ENCODE measurements at regions not wholly inside any gene's neighbourhood (a gene's known extent, or its start where the extent isn't known, plus 50 kb on each side); places are given as distances from the start of the nearest gene placed in this dataset.

- DNase-seq, result no peak
Measured at GRCh38 chr9:11002705-11003104, 389.9 kb upstream of the PTPRD start.

GRCh38 chr9:11003836-11004235, 391.0 kb upstream of the PTPRD start:
- DNase-seq, result no peak

GRCh38 chr9:11011696-11012095, 398.9 kb upstream of the PTPRD start:
- DNase-seq, result no peak

GRCh38 chr9:11016081-11016480, 403.3 kb upstream of the PTPRD start:
- DNase-seq, result no peak

DNA sequence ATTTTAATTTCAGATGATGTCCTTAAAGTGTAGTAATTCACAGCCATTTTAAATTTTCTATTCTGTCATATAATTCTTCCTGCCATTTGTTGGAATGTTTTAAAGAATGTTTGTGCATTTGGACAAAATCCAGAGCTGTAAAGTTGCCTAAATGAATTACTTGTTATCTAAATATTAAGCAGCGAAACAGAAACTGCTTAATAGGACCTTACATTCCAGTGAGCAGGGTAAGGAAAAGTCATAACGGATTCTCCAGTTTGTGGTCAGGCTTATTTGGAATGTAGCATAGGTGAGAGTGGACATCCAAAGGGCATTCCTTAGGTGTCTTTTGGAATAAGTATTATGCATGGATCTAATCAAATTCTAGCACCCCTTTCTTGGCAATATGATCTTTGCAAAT, 410.4 kb upstream of the PTPRD start:
- DNase-seq, result no peak

GRCh38 chr9:11025775-11026174, 413.0 kb upstream of the PTPRD start:
- DNase-seq, result no peak

DNA sequence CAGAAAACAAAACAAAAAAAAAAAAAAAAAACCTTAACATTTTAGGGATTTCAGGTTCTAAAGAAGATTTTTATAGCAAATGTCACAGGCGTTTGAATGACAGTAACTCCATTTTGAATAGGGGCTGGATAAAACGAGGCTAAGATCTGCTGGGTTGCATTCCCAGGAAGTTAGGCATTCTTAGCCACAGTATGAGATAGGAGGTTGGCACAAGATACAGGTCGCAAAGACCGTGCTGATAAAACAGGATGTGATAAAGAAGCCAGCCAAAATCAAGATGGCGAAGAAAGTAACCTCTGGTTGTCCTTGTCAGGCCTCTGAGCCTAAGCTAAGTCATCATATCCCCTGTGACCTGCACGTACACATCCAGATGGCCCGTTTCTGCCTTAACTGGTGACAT, 425.6 kb upstream of the PTPRD start:
- no peak for DNase-seq

DNA sequence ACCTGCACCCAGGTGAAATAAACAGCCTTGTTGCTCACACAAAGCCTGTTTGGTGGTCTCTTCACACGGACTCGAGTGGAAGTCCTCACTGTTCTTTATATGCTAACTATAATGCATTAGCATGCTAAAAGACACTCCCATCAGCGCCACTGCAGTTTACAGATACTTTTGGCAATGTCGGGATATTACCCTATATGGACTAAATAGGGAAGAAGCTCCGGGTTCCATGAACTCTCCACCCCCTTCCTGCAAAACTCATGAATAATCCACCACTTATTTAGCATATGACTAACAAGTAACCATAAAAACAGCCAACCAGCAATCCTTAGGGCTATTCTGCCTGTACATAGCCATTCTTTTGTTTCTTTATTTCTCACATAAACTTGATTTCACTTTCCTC, 426.2 kb upstream of the PTPRD start:
- DNase-seq, result no peak

- DNase-seq, result no peak
Measured at GRCh38 chr9:11045589-11045988, 432.8 kb upstream of the PTPRD start.

GRCh38 chr9:11063263-11063662, 450.5 kb upstream of the PTPRD start:
- no peak for DNase-seq

GRCh38 chr9:11064909-11065308, 452.1 kb upstream of the PTPRD start:
- DNase-seq, result no peak

DNA sequence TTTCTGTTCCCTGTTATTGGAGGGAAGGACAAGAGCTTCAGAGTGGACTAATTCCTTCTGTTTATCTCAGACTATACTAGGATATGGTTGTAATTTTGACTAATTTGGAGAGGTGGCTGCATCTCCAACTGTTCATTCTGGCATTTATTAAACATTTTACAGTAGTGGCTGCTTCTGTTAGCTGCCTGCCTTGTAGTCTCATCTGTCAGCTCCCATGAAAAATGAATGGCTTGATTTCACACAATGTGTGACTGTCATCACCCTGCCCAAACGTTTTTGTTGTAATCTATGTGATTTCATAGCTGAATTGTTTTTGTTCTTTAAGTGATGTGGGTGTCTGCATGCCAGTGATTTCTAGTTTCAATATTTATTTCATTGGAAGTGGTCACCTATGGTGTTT, 459.4 kb upstream of the PTPRD start:
- DNase-seq, result no peak

DNA sequence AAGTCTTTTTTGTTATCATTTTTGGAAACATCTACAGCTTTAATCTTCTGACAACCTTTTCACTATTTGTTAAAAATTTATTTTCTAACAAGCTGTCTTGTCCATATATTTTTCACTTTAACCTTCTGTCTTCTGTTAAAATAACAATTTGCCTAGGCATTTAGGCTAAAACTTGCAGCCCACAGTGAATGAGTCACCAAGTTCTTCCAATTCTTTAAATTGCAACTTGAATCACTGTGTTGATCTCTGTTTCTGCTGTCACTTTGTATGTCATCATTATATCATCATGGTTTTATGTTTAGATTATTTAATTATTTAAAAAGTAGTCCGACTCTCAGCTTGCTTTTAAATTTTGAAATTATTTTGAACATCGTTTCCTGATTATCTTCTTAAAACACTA, 473.8 kb upstream of the PTPRD start:
- DNase-seq, result no peak

GRCh38 chr9:11088821-11089374, 476.1 kb upstream of the PTPRD start:
- DNase-seq, result no peak

DNA sequence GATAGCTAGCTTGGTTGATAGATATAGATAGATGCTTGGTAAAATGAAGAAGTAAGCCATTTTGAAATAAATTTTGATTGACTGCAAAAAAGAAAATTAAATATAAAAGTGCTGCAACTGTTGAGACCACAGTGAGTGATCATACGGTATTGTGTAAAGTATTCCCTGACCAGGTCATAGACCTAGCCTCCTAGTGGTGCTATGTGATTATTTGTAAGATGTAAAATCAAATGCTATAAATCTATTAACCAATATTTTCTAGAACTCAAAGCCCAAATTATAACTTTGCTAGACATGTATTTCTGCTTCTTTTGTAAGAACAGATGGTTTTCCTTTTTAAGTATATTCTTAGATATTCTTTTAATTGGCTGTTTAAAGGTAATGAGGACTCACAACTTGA, 480.2 kb upstream of the PTPRD start:
- no peak for DNase-seq

- no peak for DNase-seq
Measured at GRCh38 chr9:11097020-11097419, 484.2 kb upstream of the PTPRD start.

- no peak for DNase-seq
Measured at GRCh38 chr9:11103525-11103924, 490.7 kb upstream of the PTPRD start.

DNA sequence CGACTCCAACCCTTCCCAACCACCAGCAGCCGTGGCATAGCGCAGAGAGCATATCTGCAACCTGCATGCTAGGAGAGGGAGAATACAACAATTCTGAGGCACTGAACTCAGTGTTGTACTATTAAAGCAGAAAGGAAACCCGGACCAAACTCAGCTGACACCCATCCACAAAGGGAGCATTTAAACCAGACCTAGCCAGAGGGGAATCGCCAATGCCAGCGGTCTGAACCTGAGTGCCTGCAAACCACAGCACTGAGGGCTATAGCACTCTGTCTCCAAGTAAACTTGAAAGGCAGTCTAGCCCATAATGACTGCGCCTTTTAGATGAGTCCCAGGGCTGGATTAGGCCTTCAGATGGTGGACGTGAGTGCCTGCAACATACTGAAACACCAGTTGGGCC, 494.4 kb upstream of the PTPRD start:
- DNase-seq, result no peak

GRCh38 chr9:11128156-11128555, 515.4 kb upstream of the PTPRD start:
- no peak for DNase-seq

DNA sequence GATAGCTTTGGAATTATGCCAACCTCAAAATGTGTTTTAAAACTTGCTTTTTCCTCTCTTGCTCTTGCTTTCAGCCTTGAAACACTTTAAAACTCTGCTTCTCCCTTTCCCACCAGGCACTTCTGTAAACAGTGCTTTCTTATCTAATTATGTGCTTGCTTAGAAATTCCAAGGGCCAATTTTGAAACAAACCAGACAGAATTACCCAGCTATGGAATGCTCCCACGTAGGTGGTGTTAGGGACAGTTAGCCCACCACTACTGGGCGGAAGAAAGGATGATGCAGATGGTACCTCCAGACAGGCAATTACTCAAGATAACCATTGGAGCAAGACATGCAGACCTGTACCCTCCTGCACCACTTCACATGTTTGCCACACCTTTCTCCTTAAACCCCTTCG, 523.0 kb upstream of the PTPRD start:
- DNase-seq, result no peak

- no peak for DNase-seq
Measured at GRCh38 chr9:11141357-11141756, 528.6 kb upstream of the PTPRD start.

- no peak for DNase-seq
Measured at GRCh38 chr9:11142965-11143738, 530.4 kb upstream of the PTPRD start.

GRCh38 chr9:11144746-11145145, 531.9 kb upstream of the PTPRD start:
- no peak for DNase-seq

- DNase-seq, result no peak
Measured at GRCh38 chr9:11148189-11148588, 535.4 kb upstream of the PTPRD start.

DNA sequence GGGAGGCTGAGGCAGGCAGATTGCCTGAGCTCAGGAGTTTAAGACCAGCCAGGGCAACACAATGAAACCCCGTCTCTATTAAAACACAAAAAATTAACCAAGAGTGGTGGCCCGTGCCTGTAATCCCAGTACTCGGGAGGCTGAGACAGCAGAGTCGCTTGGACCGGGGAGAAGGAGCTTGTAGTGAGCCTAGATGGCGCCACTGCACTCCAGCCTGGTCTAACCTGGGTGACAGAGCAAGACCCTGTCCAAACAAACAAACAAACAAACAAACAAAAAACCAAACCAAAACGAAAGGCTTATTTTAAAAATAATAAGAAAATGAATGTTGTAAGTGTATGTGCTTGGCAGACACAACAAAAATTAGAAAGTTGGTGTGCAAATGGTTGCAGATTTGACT, 536.3 kb upstream of the PTPRD start:
- no peak for DNase-seq

All from T1000 (cell line).